H1 (cell line): ENCODE measurements at regions not wholly inside any gene's neighbourhood (a gene's known extent, or its start where the extent isn't known, plus 50 kb on each side); places are given as distances from the start of the nearest gene placed in this dataset.

Experiments
- CTCF ChIA-PET: fragments of 300-600 bp; sonication (Branson Sonifier 250); formaldehyde crosslinking; loops from one replicate; lab custom pipeline; 2021; ENCODE audit not compliant: partially characterized antibody; lab: Charles Lee
- POLR2A ChIA-PET: fragments of 300-600 bp; sonication (Branson Sonifier 250); formaldehyde crosslinking; loops from one replicate; lab custom pipeline; 2021; ENCODE audit warnings: inconsistent platforms; ENCODE audit not compliant: partially characterized antibody; lab: Charles Lee
- DNase-seq, 2 experiments: peaks; one replicate each; pipeline versions ENCODE4 v3.0.0 to v3.0.0-alpha.2; 2010 to 2022; ENCODE audit warnings: low spot score in 2 of 2, low read depth in 1 of 2, mixed read lengths in 1 of 2
- FAIRE-seq: peaks from 2 replicates; lab custom pipeline; 2011; peaks lifted over from hg19 to GRCh38; lab: Jason Lieb, UNC
- H2AFZ ChIP-seq: 2 replicates; pipeline ENCODE4 v1.8.1; 2012; ENCODE audit warnings: low read length, inconsistent platforms
- H2AK5ac ChIP-seq: 2 replicates; pipeline ENCODE4 v1.6.1; 2013; ENCODE audit warnings: low read depth, low read length
- H2BK120ac ChIP-seq: replicated peaks from 2 replicates; pipeline ENCODE3; 2013; ENCODE audit warnings: low read depth, low read length, inconsistent platforms
- H2BK12ac ChIP-seq: 2 replicates; pipeline ENCODE4 v1.6.1; 2013; ENCODE audit warnings: low read depth, low read length
- H2BK15ac ChIP-seq: 2 replicates; pipeline ENCODE4 v1.6.1; 2013; ENCODE audit warnings: low read length
- H2BK20ac ChIP-seq: 2 replicates; pipeline ENCODE4 v1.6.1; 2013; ENCODE audit warnings: low read length
- H2BK5ac ChIP-seq: 2 replicates; pipeline ENCODE4 v1.6.1; 2013; ENCODE audit warnings: low read depth, low read length
- H3K14ac ChIP-seq: 2 replicates; pipeline ENCODE4 v1.6.1; 2013; ENCODE audit warnings: inconsistent platforms; ENCODE audit not compliant: insufficient read length
- H3K18ac ChIP-seq: 2 replicates; pipeline ENCODE4 v1.6.1; 2013; ENCODE audit warnings: low read length; ENCODE audit errors: extremely low read depth
- H3K23ac ChIP-seq: 2 replicates; pipeline ENCODE4 v1.6.1; 2013; ENCODE audit warnings: inconsistent platforms; ENCODE audit not compliant: insufficient read length
- H3K23me2 ChIP-seq: 2 replicates; pipeline ENCODE4 v1.6.1; 2013; ENCODE audit warnings: low read depth, low read length
- H3K27ac ChIP-seq: 2 replicates; pipeline ENCODE4 v1.6.1; 2011; ENCODE audit warnings: low read depth, low read length, inconsistent platforms
- H3K27me3 ChIP-seq, 4 experiments: replicated peaks in 1 of 4; 1 replicate in 1 of 4; 2 replicates in 3 of 4; pipeline versions ENCODE4 v1.6.1 to v1.8.1; 2011 to 2013; ENCODE audit warnings: low read length in 3 of 4, mild to moderate bottlenecking in 3 of 4, inconsistent platforms in 2 of 4, mixed read lengths in 2 of 4, moderate library complexity in 1 of 4; ENCODE audit not compliant: control insufficient read depth in 3 of 4, insufficient read depth in 3 of 4; ENCODE audit errors: extremely low read depth in 1 of 4
- H3K36me3 ChIP-seq, 4 experiments: 2 replicates each; pipeline versions ENCODE4 v1.6.1 to v1.8.1; 2011 to 2013; ENCODE audit warnings: mild to moderate bottlenecking in 4 of 4, low read length in 3 of 4, moderate library complexity in 2 of 4, control low read depth in 1 of 4, inconsistent platforms in 1 of 4; ENCODE audit not compliant: insufficient read depth in 4 of 4, control insufficient read depth in 2 of 4
- H3K4ac ChIP-seq: replicated peaks from 2 replicates; pipeline ENCODE3; 2013; ENCODE audit warnings: low read length, low read depth, mixed read lengths, inconsistent platforms; ENCODE audit not compliant: insufficient read length
- H3K4me1 ChIP-seq, 4 experiments: replicated peaks in 1 of 4; 1 replicate in 1 of 4; 2 replicates in 3 of 4; pipeline versions ENCODE4 v1.6.1 to v1.8.1; 2011 to 2013; ENCODE audit warnings: low read length in 3 of 4, inconsistent platforms in 2 of 4, mixed read lengths in 1 of 4; ENCODE audit not compliant: insufficient read depth in 4 of 4, control insufficient read depth in 3 of 4
- H3K4me2 ChIP-seq, 2 experiments: 2 replicates each; pipeline versions ENCODE4 v1.6.1 to v1.8.1; 2011 to 2013; ENCODE audit warnings: low read depth in 2 of 2, low read length in 2 of 2, control low read depth in 1 of 2, inconsistent platforms in 1 of 2, mild to moderate bottlenecking in 1 of 2; ENCODE audit not compliant: insufficient read depth in 1 of 2
- H3K4me3 ChIP-seq, 4 experiments: fragments of 200-600, 300-600 bp in 1 of 4; sonication (generic), shearing (Covaris generic), sonication (Bioruptor Twin) in 1 of 4; 2 replicates each; pipeline versions ENCODE4 v1.5.1 to v1.8.1; 2011 to 2016; ENCODE audit warnings: low read length in 4 of 4, low read depth in 3 of 4, control low read depth in 2 of 4, inconsistent platforms in 2 of 4, mild to moderate bottlenecking in 2 of 4, mixed read lengths in 1 of 4, moderate library complexity in 1 of 4; ENCODE audit not compliant: insufficient read depth in 2 of 4; ENCODE audit errors: extremely low read depth in 1 of 4
- H3K56ac ChIP-seq: replicated peaks from 2 replicates; pipeline ENCODE3; 2013; ENCODE audit warnings: low read depth, mild to moderate bottlenecking, mixed read lengths, low read length, inconsistent platforms; ENCODE audit not compliant: insufficient read length
- H3K79me1 ChIP-seq: 2 replicates; pipeline ENCODE4 v1.6.1; 2013; ENCODE audit warnings: low read depth, low read length, control low read depth
- H3K79me2 ChIP-seq, 2 experiments: 2 replicates each; pipeline versions ENCODE4 v1.6.1 to v1.8.1; 2012 to 2013; ENCODE audit warnings: low read length in 2 of 2, mild to moderate bottlenecking in 2 of 2, inconsistent platforms in 1 of 2; ENCODE audit not compliant: insufficient read depth in 2 of 2, control insufficient read depth in 1 of 2
- H3K9ac ChIP-seq, 4 experiments: replicated peaks in 1 of 4; 1 replicate in 1 of 4; 2 replicates in 3 of 4; pipeline versions ENCODE4 v1.6.1 to v1.8.1; 2011 to 2013; ENCODE audit warnings: low read depth in 3 of 4, low read length in 3 of 4, control low read depth in 2 of 4, mild to moderate bottlenecking in 2 of 4, moderate library complexity in 2 of 4, inconsistent platforms in 1 of 4; ENCODE audit errors: extremely low read depth in 1 of 4
- H3K9me3 ChIP-seq, 2 experiments: 2 replicates each; pipeline versions ENCODE4 v1.6.1 to v1.8.1; 2012 to 2013; ENCODE audit warnings: mild to moderate bottlenecking in 2 of 2, moderate library complexity in 2 of 2, control low read depth in 1 of 2, inconsistent platforms in 1 of 2, low read depth in 1 of 2, low read length in 1 of 2, mixed read lengths in 1 of 2; ENCODE audit not compliant: insufficient read depth in 2 of 2
- H4K20me1 ChIP-seq, 2 experiments: replicated peaks in 1 of 2; 2 replicates each; pipeline versions ENCODE3 to v1.8.1; 2011 to 2013; ENCODE audit warnings: inconsistent platforms in 2 of 2, low read length in 2 of 2, mild to moderate bottlenecking in 1 of 2; ENCODE audit not compliant: insufficient read depth in 2 of 2, control insufficient read depth in 1 of 2
- H4K5ac ChIP-seq: 2 replicates; pipeline ENCODE4 v1.6.1; 2013; ENCODE audit warnings: low read length, low read depth, mixed read lengths, inconsistent platforms; ENCODE audit not compliant: insufficient read length
- H4K8ac ChIP-seq: 2 replicates; pipeline ENCODE4 v1.8.0; 2013; ENCODE audit warnings: mild to moderate bottlenecking, moderate library complexity, low read length, inconsistent platforms; ENCODE audit not compliant: insufficient read depth; ENCODE audit errors: extremely low read depth
- H4K91ac ChIP-seq: replicated peaks from 2 replicates; pipeline ENCODE3; 2013; ENCODE audit warnings: low read length, mixed read lengths, inconsistent platforms; ENCODE audit not compliant: insufficient read length
- ASH2L ChIP-seq: fragments of 200-600, 300-600 bp; sonication (generic); IDR thresholded peaks from one replicate; pipeline ENCODE4 v1.7.1; 2017; ENCODE audit warnings: low read length
- CBX5 ChIP-seq: fragments of 300-800, 300-1000 bp; sonication (generic); IDR thresholded peaks from 2 replicates; pipeline ENCODE4 v1.7.1; 2016; ENCODE audit warnings: antibody characterized with exemption, low read length, low read depth
- CTCF ChIP-seq, 3 experiments: IDR thresholded peaks; 1 replicate in 2 of 3; 2 replicates in 1 of 3; pipeline versions ENCODE4 v1.5.1 to v1.6.1; 2011; ENCODE audit warnings: low read length in 3 of 3, mild to moderate bottlenecking in 3 of 3, inconsistent platforms in 2 of 3, low read depth in 1 of 3, moderate library complexity in 1 of 3; ENCODE audit not compliant: insufficient read depth in 1 of 3; ENCODE audit errors: control extremely low read depth in 1 of 3
- EP300 ChIP-seq, 2 experiments: IDR thresholded peaks; 1 replicate in 1 of 2; 2 replicates in 1 of 2; pipeline ENCODE4 v1.6.1; 2011 to 2012; ENCODE audit warnings: low read depth in 2 of 2, low read length in 2 of 2, mild to moderate bottlenecking in 2 of 2, borderline replicate concordance in 1 of 2, inconsistent platforms in 1 of 2, moderate library complexity in 1 of 2
- JUN ChIP-seq: IDR thresholded peaks from 2 replicates; pipeline ENCODE4 v1.6.1; 2011; ENCODE audit warnings: low read depth, mild to moderate bottlenecking, improper control_type of control experiment, low read length
- RNF2 ChIP-seq: fragments of 200-900, 300-1000 bp; sonication (generic); IDR thresholded peaks from 2 replicates; pipeline ENCODE4 v1.7.1; 2016; ENCODE audit warnings: borderline replicate concordance, low read depth, mild to moderate bottlenecking, antibody characterized with exemption, low read length; ENCODE audit not compliant: poor library complexity, severe bottlenecking; ENCODE audit errors: missing control alignments
- SP2 ChIP-seq: IDR thresholded peaks from 2 replicates; pipeline ENCODE4 v1.6.1; 2012; ENCODE audit warnings: mild to moderate bottlenecking, low read length, inconsistent platforms
- SUZ12 ChIP-seq: fragments of 200-600 bp; sonication (generic); IDR thresholded peaks from 2 replicates; pipeline ENCODE4 v1.6.1; 2012; ENCODE audit warnings: mild to moderate bottlenecking, inconsistent platforms, low read length, moderate library complexity, mixed read lengths
- WGBS, 2 experiments: shearing (Covaris generic) in 1 of 2; methylation state at CpG; one replicate each; pipeline versions ENCODE4 v1.1.6 to v1.1.7; 2013 to 2015; ENCODE audit warnings: low lambda C conversion rate in 2 of 2, mixed read lengths in 2 of 2, inconsistent platforms in 1 of 2, low coverage in 1 of 2, missing lambda C conversion rate in 1 of 2; ENCODE audit not compliant: insufficient replicate concordance in 2 of 2, insufficient coverage in 1 of 2, insufficient read length in 1 of 2; ENCODE audit errors: extremely low coverage in 1 of 2, missing lambda C conversion rate in 1 of 2; 5-methylcytosine and 5-hydroxymethylcytosine counted together
- TF ChIP-seq, protein P1 (sequence below): IDR thresholded peaks from 2 replicates; pipeline ENCODE4 v1.6.1; 2012; ENCODE audit warnings: inconsistent platforms

DNA sequence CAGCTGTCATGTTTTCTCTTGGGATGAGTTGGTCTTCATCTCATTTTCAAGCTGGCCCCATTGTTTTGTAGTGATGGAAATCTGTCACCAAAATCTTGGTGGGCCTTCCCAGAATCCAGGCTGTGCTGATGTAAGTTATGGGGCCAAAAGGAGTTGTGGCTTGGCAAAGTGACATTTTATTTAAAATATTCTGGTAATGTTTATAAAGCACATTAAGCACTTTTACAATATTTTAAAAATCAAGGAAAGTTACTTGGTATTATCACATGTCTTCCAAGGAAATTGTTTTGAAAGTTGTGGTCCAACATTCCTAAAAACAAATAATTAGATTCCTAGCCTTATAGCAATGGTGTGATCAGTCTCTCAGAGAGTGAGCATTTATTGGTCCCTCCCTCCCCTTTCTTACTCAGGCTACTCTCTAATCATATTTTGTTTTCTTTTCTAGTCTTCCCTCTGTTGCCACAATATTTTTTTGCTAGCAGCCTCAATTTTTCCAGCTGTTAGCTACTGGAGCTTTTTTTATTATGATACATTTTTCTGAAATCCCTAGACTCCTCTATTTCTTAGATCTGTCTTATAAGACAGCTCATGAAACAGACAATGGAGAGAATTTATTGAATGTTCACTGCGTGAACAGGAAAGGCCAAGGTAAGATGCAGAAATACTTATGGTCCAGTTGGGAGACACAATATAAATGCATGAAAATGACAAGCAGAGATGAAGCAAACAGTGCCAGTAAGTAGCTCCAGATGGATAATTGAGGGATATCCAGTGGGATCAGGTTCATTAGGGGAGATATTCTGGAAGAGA is 408.1 kb upstream of the ZNF608 start:
- no peak overlapping the region for H4K8ac ChIP-seq
- no peak overlapping the region for H3K4me2 ChIP-seq
- H3K4me1 ChIP-seq: peaks cover 0 to 19% (median 7%) of the 10 kb centered on the region in 4 experiments; a peak in 5 of 7 replicates
- H2BK5ac ChIP-seq: no peak overlapping the region
- DNase-seq (no peak), FAIRE-seq (no peak)
- H3K18ac ChIP-seq: no peak overlapping the region
- no peaks in the 10 kb centered on the region for H3K79me2 ChIP-seq
- H3K9ac ChIP-seq: no peak overlapping the region
- H4K20me1 ChIP-seq: no peaks in the 10 kb centered on the region
- no peak overlapping the region for H4K91ac ChIP-seq
- H3K23me2 ChIP-seq: no peaks in the 10 kb centered on the region
- no peak overlapping the region for H2AK5ac ChIP-seq
- no peak overlapping the region for H3K56ac ChIP-seq
- no peak overlapping the region for H2BK20ac ChIP-seq
- H3K27ac ChIP-seq: no peak overlapping the region
- no peak overlapping the region for H2BK12ac ChIP-seq
- 6% methylated on average over 1 of the region's 1 CpG; no CpG with 5 or more reads in 1 of the 2 experiments for WGBS, 2 experiments
- no peak overlapping the region for H3K23ac ChIP-seq
- POLR2A ChIA-PET: no interaction called here
- no peak overlapping the region for H4K5ac ChIP-seq
- no peak overlapping the region for H2AFZ ChIP-seq
- no peak overlapping the region for H3K4ac ChIP-seq
- no peaks in the 10 kb centered on the region for H3K36me3 ChIP-seq
- H3K9me3 ChIP-seq: no peaks in the 10 kb centered on the region
- H3K14ac ChIP-seq: no peak overlapping the region
- H3K27me3 ChIP-seq: no peaks in the 10 kb centered on the region
- CTCF ChIA-PET: interaction anchor here (1.0 kb wide), 1 partner anchor 75 kb away, joined by 3 read pairs; no protein-coding TSS in a partner anchor
- no peak overlapping the region for H2BK15ac ChIP-seq
- H2BK120ac ChIP-seq: no peak overlapping the region
- H3K4me3 ChIP-seq: no peak overlapping the region
- no peaks in the 10 kb centered on the region for H3K79me1 ChIP-seq
- TF ChIP-seq, protein P1, sequence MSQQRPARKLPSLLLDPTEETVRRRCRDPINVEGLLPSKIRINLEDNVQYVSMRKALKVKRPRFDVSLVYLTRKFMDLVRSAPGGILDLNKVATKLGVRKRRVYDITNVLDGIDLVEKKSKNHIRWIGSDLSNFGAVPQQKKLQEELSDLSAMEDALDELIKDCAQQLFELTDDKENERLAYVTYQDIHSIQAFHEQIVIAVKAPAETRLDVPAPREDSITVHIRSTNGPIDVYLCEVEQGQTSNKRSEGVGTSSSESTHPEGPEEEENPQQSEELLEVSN: no peak
- no peak for TF ChIP-seq RNF2
- TF ChIP-seq SP2: no peak
- TF ChIP-seq CTCF (IDR thresholded peaks at IDR 0.05; ENCODE audit: control extremely low read depth in 1 of 3, insufficient read depth in 1 of 3, low read depth in 1 of 3, low read length in 3 of 3): no peak
- no peak for TF ChIP-seq SUZ12
- no peak for TF ChIP-seq CBX5
- no peak for TF ChIP-seq JUN
- TF ChIP-seq ASH2L: no peak
- no peak for TF ChIP-seq EP300 (IDR thresholded peaks at IDR 0.05; ENCODE audit: borderline replicate concordance in 1 of 2, low read depth in 2 of 2, low read length in 2 of 2)
